Muscle of leg (tissue), 3 donors: ENCODE measurements at regions not wholly inside any gene's neighbourhood (a gene's known extent, or its start where the extent isn't known, plus 50 kb on each side); places are given as distances from the start of the nearest gene placed in this dataset.
"Not testable (repeated sequence)": the region's sequence is repeated elsewhere in the genome, so short reads cannot be mapped to it uniquely, and the experiment has no call there.

ENCODE experiments used
- DNase-seq: peaks from one replicate; pipeline ENCODE4 v3.0.0; 2013
- H3K27ac ChIP-seq: one replicate; pipeline ENCODE4 v1.5.1; 2013; ENCODE audit warnings: mild to moderate bottlenecking, low read length, control low read depth
- H3K27me3 ChIP-seq: one replicate; pipeline ENCODE4 v1.6.1; 2013; ENCODE audit warnings: low read length; ENCODE audit not compliant: control insufficient read depth, insufficient read depth
- H3K36me3 ChIP-seq: one replicate; pipeline ENCODE4 v1.6.1; 2013; ENCODE audit warnings: low read length; ENCODE audit not compliant: control insufficient read depth, insufficient read depth
- H3K4me1 ChIP-seq: one replicate; pipeline ENCODE4 v1.6.1; 2013; ENCODE audit warnings: low read length; ENCODE audit not compliant: control insufficient read depth, insufficient read depth
- H3K4me3 ChIP-seq: one replicate; pipeline ENCODE4 v1.5.1; 2013; ENCODE audit warnings: low read length, control low read depth
- H3K9me3 ChIP-seq: replicated peaks from 2 replicates; pipeline ENCODE4 v1.6.1; 2013; ENCODE audit warnings: low read depth, low read length; ENCODE audit not compliant: control insufficient read depth
- WGBS: methylation state at CpG from one replicate; pipeline ENCODE4 v1.1.5; 2013; ENCODE audit warnings: missing lambda C conversion rate; ENCODE audit not compliant: insufficient coverage; 5-methylcytosine and 5-hydroxymethylcytosine counted together

DNA sequence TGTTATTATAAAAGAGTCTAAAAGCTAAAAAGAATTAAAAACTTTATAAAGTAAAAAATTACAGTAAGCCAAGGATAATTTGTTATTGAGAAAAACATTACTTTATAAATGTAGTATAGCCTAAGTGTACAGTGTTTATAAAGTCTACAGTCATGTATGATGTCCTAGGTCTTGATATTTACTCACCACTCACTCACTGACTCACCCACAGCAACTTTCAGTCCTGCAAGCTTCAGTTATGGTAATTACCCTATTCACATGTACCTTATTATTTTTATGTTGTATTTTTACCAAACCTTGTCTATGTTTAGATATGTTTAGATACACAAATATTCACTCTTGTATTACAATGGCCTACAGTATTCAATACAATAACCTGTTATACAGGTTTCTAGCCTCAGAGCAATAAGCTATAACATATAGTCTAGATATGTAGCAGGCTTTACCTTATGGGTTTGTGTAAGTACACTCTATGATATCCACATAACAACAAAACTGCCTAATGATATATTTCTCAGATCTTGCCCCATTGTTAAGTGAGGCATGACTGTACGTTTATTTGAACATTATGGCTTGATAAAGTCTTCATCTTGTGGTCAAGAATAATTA, 113.7 kb upstream of the KITLG start:
- WGBS: no CpG with 5 or more reads among the region's 1 CpG
- Histone ChIP-seq H3K27me3 (no peaks in the 10 kb centered on the region), H3K27ac (no peak overlapping the region), H3K36me3 (no peaks in the 10 kb centered on the region), H3K4me1 (no peaks in the 10 kb centered on the region), H3K4me3 (no peak overlapping the region), H3K9me3 (no peaks in the 10 kb centered on the region)
- DNase-seq: no peak

DNA sequence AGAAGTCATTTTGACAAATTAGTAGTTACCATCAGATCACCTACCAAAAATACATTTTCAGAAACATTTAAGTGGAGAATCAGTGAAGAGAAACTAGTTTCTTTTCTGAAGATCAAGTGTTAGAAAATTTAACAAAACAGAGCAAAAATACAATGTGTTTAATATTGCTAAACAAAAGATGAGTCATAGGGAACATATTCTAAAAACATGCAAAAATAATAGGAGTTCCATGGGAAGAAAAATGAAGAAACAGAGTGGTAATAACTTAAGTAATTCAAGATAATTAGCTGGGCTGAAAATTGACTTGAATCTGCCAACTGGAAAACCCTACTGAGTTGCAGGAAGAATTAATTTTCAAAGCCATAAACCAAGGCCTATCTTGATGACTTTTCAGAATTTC, 111.5 kb upstream of the KITLG start:
- no peaks in the 10 kb centered on the region for H3K27me3 ChIP-seq
- H3K4me3 ChIP-seq: no peak overlapping the region
- no peaks in the 10 kb centered on the region for H3K9me3 ChIP-seq
- no peaks in the 10 kb centered on the region for H3K36me3 ChIP-seq
- no peak for DNase-seq
- H3K4me1 ChIP-seq: no peaks in the 10 kb centered on the region
- H3K27ac ChIP-seq: no peak overlapping the region

DNA sequence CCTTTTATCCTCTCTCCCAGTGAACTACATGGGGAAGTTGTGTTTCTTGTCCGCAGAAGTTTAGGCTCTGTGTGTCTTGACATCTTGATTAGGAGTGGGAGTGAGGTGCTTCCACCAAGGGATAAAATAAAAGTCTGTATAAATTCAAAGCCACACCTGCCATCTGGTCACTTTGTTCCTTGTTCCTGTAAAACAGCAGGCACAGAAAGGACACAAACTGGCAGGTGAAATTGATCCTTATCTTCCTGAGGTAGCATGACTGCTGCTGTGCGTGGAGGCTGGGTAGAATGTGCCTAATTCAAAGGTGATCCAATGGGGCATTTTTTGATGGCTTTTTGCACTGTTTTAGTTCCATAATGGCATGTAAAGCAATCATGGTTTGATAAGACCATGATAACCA, 104.3 kb upstream of the KITLG start:
- Histone ChIP-seq H3K4me1 (no peaks in the 10 kb centered on the region), H3K36me3 (no peaks in the 10 kb centered on the region), H3K4me3 (no peak overlapping the region), H3K9me3 (no peaks in the 10 kb centered on the region), H3K27ac (no peak overlapping the region), H3K27me3 (no peaks in the 10 kb centered on the region)
- DNase-seq: no peak
- WGBS: 100% methylated on average over 1 of the region's 2 CpGs

DNA sequence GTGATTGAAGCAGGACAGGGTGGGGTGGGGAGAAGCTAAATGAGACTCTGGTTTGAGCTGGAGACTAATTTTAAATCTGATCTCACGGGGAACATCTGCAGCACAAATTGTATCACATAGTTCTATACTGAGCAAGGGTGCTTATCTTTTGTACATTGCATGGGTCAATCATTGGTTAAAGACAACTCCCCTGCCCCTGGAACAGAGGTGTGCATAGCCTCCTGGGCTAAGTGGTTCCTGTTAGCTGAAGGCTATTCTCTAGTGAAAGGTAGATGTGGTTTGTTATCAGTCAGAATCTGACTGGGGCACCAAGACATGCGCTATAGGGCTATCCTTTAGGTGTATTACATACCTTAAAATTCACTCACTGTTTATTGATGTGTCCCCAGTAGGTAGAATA, 103.9 kb upstream of the KITLG start:
- H3K36me3 ChIP-seq: no peaks in the 10 kb centered on the region
- H3K4me1 ChIP-seq: no peaks in the 10 kb centered on the region
- DNase-seq: no peak
- H3K27me3 ChIP-seq: no peaks in the 10 kb centered on the region
- WGBS: no CpG with 5 or more reads among the region's 2 CpGs
- no peaks in the 10 kb centered on the region for H3K9me3 ChIP-seq
- no peak overlapping the region for H3K4me3 ChIP-seq
- no peak overlapping the region for H3K27ac ChIP-seq

DNA sequence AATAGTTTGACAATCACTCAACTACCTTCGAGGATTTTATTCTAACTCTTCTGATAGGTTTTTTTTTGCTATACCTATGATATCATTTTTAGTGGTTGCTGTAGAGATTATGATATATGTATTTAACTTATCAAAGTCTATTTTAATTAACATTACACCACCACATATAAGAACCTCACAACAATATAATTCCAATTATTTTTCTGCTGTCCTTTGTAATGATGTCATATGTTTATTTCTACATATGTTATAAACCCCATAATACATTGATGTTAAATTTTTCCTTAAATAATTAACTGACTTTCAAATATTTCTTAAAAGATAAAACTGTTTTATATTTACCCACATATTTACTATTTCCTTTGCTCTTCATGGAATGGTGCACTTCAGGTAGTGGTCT, 103.4 kb upstream of the KITLG start:
- Histone ChIP-seq H3K27ac (no peak overlapping the region), H3K4me1 (no peaks in the 10 kb centered on the region), H3K27me3 (no peaks in the 10 kb centered on the region), H3K9me3 (no peaks in the 10 kb centered on the region), H3K4me3 (no peak overlapping the region), H3K36me3 (no peaks in the 10 kb centered on the region)
- WGBS: no CpG with 5 or more reads among the region's 1 CpG
- no peak for DNase-seq

DNA sequence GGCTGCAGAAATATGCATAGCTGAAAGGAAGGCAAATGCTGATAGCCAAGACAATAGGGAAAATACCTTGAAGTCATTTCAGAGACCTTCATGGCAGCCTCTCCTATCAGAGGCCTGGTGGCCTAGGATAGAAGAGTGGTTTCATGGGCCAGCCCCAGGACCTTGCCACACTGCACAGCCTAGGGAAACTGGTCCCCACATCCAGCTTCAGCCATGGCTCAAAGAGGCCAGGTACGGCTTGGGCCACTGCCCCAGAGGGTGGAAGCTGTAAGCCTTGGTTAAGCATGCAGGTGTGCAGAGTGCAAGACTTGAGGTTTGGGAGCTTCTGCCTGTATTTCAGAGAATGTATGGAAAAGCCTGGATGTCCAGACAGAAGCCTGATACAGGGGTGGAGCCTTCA, 101.0 kb upstream of the KITLG start:
- no peaks in the 10 kb centered on the region for H3K9me3 ChIP-seq
- DNase-seq: no peak
- H3K27ac ChIP-seq: no peak overlapping the region
- WGBS: 100% methylated on average over 1 of the region's 1 CpG
- no peaks in the 10 kb centered on the region for H3K4me1 ChIP-seq
- H3K36me3 ChIP-seq: no peaks in the 10 kb centered on the region
- H3K4me3 ChIP-seq: no peak overlapping the region
- no peaks in the 10 kb centered on the region for H3K27me3 ChIP-seq

DNA sequence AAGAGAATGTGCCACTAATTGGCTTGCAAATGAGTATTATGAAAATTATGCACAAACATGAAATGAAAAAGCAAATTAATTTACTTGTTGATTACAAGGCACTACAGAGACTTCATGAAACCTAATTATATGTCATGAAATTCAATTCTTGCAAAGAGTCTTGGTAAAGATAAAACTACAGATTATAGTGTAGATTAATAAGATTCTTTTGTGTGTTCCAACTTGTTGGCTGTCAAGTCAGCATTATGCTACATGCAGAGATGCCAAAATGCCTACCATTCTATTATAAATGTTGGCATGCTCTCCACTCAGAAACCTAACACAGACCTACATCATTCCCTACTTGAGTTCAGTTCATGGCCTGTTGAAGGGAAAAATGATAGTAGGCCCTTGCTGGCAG, 97.2 kb upstream of the KITLG start:
- no peaks in the 10 kb centered on the region for H3K27me3 ChIP-seq
- no peaks in the 10 kb centered on the region for H3K36me3 ChIP-seq
- no peaks in the 10 kb centered on the region for H3K9me3 ChIP-seq
- no peak overlapping the region for H3K27ac ChIP-seq
- H3K4me1 ChIP-seq: no peaks in the 10 kb centered on the region
- no peak overlapping the region for H3K4me3 ChIP-seq
- DNase-seq: no peak

DNA sequence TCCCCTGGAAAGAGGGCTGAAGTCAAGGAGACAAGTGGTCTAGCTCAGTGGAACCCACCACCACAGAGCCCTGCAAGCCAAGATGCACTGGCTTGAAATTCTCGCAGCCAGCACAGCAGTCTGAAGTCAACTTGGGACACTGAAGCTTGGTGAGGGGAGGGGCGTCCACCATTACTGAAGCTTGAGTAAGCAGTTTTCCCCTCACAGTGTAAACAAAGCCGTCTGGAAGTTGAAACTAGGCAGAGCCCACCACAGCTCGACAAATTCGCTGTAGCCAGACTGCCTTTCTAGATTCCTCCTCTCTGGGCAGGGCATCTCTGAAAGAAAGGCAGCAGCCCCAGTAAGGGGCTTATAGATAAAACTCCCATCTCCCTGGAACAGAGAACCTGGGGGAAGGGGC, 87.3 kb upstream of the KITLG start:
- H3K27ac ChIP-seq, H3K4me1 ChIP-seq, H3K27me3 ChIP-seq, H3K9me3 ChIP-seq, H3K36me3 ChIP-seq, H3K4me3 ChIP-seq, DNase-seq: not testable (repeated sequence)
- 58% methylated on average over 4 of the region's 5 CpGs for WGBS

DNA sequence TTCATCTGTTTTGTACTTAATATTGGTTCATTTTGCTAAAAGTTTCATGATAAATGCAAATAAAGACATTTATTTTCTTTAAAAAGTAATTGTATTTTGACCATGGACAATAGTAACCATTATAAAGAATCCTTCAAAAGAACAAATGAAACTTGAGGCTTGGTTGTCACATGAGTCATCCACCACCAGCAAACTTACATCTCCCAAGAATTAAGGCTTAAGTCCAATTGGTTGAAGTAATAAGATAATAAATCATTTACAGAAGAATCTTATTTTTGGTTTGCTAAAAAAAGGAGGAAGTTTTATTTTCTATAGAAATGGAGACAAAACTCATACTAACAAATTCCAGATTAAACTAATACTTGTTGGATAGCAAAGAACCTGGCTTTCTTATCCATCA, 84.8 kb upstream of the KITLG start:
- no peaks in the 10 kb centered on the region for H3K36me3 ChIP-seq
- H3K27ac ChIP-seq: no peak overlapping the region
- no peaks in the 10 kb centered on the region for H3K4me1 ChIP-seq

DNA sequence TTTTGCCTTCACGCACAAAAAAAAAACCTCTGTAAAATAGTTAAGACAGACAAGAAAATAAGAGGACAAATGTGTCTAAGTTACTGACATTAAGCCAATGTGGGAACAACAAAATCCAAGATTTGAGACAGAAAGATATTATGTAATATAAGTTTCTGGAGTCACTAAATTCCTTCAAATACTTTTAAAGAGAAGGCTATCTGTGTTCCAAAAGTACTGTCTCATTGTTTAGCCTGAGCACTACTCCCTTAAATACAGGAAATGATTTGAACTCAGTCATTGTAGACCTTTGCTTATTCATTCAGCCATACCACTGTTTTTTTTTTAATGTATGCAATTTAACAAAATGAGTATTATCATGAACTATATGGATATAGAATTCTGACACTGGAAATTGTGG, 82.7 kb upstream of the KITLG start:
- H3K4me3 ChIP-seq: no peak overlapping the region
- DNase-seq: peak; percentile 63
- no peaks in the 10 kb centered on the region for H3K9me3 ChIP-seq
- H3K36me3 ChIP-seq: no peaks in the 10 kb centered on the region
- H3K27me3 ChIP-seq: no peaks in the 10 kb centered on the region
- no peaks in the 10 kb centered on the region for H3K4me1 ChIP-seq
- no peak overlapping the region for H3K27ac ChIP-seq
- WGBS: no CpG with 5 or more reads among the region's 1 CpG

More for the DNA sequence above, 84.8 kb upstream of the KITLG start:
- H3K9me3 ChIP-seq: no peaks in the 10 kb centered on the region
- H3K4me3 ChIP-seq: no peak overlapping the region
- no peaks in the 10 kb centered on the region for H3K27me3 ChIP-seq
- no peak for DNase-seq

DNA sequence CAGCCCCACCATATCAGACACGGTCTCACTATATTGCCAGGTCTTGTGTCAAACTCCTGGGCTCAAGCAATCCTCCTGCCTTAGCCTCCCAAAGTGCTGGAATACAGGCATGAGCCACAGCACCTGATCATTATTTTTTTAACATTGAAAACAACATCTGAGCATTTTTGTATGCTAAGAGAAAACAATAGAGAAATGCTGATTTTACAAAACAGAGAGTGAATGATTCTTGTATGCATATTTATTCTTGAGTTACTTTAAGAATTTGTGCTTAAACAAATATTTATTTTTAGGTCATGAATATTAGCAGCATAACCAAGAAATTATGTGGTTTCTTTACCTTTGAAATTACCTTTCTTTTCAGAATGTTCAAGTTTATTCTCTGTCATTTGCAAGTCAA, 81.8 kb upstream of the KITLG start:
- Histone ChIP-seq H3K4me1 (no peaks in the 10 kb centered on the region), H3K27ac (no peak overlapping the region), H3K27me3 (no peaks in the 10 kb centered on the region), H3K4me3 (no peak overlapping the region), H3K36me3 (no peaks in the 10 kb centered on the region), H3K9me3 (no peaks in the 10 kb centered on the region)
- no CpG with 5 or more reads among the region's 1 CpG for WGBS
- no peak for DNase-seq
